HUDEP-2 (cell line): ENCODE measurements at regions not wholly inside any gene's neighbourhood (a gene's known extent, or its start where the extent isn't known, plus 50 kb on each side); places are given as distances from the start of the nearest gene placed in this dataset.
A peak's percentile ranks its signal among the peaks of the same experiment; 100 is the strongest.

Experiments used
- DNase-seq, 76 experiments: peaks; one replicate each; lab custom pipeline; 2025; ENCODE audit not compliant: unreplicated experiment in 76 of 76; lab: John Stamatoyannopoulos, UW

GRCh38 chr2:20150110-20150706 is 74.7 kb downstream of the SDC1 start:
- no peak for DNase-seq

DNA sequence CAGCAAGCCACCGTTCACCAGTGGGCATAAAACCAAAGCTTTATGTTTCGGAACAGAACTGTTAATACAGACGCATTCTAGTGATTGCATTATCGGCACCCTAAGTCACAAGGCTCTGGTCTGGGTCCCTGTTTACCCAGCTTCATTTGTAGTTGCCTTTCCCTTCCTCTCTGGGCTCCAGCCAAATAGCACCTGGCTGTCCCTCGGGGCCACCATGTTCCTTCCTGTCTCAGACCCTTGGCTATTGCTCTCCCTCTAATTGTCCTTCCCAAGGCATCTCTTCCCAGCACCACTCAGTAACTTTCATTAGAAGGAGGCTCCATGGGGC is 75.3 kb downstream of the SDC1 start:
- no peak for DNase-seq

- DNase-seq, result no peak
Measured at GRCh38 chr2:20148923-20149702, 75.8 kb downstream of the SDC1 start.

GRCh38 chr2:20148426-20148922 is 76.5 kb downstream of the SDC1 start:
- DNase-seq, result no peak

GRCh38 chr2:20147351-20147750 is 77.6 kb downstream of the SDC1 start:
- DNase-seq, result no peak

- no peak for DNase-seq
Measured at GRCh38 chr2:20146401-20146800, 78.5 kb downstream of the SDC1 start.

- DNase-seq, result no peak
Measured at GRCh38 chr2:20145497-20146193, 79.3 kb downstream of the SDC1 start.

DNA sequence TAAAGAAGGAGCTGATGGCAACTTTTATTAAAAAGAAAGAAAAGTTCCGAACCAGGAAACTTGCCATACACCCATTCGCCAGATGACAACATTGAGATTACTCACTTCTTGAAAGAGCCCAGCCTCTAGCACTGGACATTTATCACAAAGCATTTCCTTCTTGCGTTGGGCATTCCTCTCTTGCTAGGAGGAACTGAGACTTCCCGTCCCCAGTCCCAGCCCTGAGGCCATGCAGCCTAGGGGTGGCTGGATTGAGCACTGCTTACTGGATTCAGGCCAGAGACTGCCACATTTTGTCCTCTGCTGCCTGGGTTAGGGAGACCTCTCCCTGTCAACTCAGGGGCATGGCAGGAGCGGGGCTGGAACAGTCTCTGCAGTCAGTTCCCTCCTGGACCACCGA is 80.1 kb downstream of the SDC1 start:
- no peak for DNase-seq

DNA sequence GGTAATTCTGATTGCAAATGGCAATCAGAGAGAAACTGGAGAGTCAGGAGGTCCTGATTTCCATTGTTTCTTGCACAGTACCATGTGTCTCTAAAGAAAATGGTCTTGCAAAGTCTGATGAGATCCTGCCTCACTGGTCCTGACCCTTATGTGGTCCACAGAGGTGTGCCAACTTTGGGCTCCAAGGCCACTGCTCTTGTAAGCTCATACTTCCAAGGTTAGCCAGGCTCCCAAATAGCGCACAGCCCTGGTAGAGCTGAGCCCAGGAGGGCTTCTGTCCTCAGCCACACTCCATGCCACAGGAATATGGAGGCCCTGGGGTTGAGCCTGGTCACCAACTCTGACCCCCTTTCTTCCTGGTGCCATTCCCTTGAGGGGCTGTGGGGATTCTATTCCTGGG is 80.7 kb downstream of the SDC1 start:
- no peak for DNase-seq

GRCh38 chr2:20143263-20143662 is 81.7 kb downstream of the SDC1 start:
- no peak for DNase-seq

GRCh38 chr2:20141806-20142205 is 83.1 kb downstream of the SDC1 start:
- DNase-seq, result no peak

- no peak for DNase-seq
Measured at GRCh38 chr2:20141056-20141762, 83.7 kb downstream of the SDC1 start.

DNA sequence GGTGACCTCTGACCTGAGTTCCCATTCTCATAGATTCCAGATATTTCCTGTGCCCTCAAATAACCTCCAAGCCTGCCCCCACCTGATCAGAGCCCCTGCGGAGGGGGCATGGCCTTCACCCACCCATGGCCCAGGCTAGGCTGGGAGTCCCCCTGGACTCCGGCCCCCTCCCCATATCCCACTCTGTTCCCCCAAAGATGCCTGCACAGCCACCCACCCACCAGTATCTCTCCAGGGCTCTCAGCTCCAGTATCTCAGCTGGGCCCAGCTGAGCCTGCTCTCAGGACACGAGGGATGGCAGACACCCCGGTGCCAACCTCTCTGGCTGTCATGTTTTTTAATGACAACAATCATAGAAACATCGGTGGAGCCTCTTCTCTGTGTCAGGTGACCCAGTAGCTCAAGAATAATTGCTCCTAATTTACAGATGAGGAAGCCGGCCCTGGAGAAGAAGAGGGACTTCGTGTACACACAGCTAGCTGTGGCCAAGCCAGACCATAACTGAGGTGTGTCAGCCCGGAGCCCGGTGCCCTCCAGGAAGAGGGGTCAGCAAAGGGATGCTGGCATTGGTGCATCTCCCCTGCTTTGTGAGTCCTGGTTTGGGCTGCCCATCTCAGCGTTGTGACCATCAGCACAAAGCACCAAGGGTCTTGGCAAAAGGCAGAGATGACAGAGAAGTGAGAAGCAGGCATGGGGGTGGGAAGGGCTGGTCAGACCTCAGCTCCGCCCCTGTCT is 84.4 kb downstream of the SDC1 start:
- DNase-seq, result no peak

DNA sequence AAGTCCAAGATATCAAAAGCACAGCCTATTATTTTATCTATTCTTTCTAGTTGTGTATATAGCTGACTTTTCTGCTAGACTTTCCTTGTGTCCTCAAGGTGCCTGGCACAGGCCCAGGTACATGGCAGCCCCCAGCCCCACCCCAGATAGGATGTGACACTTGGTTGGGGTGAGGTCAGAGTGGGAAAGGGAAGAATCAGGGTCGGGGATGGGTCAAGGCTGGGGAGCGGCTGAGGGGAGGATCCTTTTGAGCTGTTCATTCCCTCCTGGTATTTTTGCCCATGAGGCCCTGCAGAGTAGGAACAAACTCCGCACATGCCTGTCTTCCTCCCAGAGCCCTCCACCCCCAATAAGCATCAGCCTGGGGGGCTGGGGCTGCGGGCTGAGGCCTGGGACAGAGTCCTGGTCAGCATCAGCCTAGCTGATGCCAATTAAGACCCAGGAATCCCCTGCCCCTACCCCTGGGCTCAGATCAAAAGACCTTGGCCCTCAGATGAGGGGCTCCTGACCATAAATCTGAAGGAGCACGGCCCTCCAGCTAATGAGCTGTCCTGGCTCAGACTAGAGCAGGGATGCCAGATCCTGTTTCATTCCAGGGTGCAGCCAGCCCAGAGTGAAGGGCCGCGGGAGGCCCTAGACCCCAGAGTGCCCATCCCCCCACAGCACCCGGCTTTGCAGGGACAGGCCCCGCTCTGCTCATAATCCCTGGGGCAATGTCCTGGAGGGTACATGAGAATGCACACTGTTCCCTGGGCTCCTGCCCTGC is 85.3 kb downstream of the SDC1 start:
- DNase-seq, result no peak

DNA sequence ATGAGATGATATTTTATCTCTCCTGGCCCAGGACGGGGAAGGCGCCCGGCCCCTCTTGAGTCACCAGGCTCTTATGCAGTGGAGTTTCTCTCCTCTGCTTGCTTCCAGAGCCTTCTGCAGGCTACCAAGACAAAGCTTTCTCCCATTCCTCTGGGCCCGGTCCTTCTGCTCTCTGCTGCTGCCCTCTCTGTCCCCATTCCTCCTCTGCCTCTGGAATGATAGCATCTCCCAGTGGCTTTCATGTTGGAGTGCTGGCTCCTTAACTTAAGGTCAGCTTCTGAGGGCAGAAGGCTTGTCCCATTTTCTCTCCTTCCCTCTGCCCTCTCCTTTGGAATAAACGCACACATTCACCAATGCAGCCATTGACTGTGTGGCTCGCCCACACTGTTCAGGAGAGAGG is 86.2 kb downstream of the SDC1 start:
- DNase-seq, result no peak

DNA sequence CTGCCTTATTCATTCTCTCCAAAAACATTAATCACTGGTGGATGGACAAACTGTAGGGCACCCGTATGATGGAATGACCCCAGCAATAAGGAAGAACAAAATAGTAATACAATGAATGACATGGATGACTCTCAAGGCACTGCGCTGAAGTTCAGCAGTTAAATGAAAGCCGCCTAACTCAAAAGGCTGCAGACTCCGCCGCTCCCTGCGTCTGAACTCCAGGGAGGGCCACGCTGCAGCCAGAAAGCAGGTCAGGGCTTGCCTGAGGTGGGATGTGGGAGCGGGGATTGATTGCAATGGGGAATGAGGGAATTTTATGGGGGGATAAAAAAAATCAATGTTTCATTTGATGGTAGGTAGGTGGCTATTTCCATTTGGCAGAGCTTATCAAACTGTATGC is 86.5 kb upstream of the LAPTM4A start:
- no peak for DNase-seq

DNA sequence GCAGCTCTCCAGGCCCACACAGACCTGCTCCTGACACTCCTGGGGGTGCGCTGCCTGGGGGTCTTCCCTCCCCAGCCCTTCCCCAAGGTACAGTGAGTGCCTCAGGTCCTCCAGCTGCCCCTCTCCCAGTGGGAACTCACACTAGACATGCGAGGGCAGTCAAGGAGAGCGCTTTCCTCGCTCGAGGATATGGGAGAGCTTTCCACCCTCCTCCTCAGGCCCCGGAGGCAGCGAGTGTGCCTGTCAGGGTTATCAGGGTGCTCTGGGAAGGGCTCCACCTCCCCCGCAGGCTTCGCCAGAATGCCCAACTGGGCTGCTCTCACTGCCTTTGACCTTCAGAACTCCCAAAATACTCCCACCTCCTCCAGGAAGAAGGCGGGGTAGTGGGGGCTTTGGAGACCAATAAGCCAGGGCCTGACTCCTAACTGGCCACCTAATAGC is 85.7 kb upstream of the LAPTM4A start:
- DNase-seq, result no peak

DNA sequence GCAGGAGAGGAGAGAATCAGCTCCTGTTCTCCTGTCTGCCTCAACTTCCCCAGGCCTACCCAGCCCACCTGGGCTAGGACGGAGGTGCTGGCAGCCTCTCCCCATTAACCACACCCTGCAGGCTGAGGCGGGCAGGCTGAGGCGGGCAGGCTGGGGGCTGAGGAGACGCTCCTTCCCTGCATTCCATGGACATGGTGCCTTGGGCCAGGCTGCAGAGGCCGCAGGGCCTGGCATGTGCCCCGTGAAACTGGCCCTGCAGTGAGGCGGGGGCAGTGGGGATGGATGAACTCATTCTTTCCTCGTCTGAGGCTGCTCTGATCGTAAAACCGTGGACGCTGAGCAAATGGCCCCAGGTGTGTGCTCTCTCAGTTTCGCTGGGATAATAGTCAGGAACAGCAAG is 84.7 kb upstream of the LAPTM4A start:
- no peak for DNase-seq

- peak in 48 of 76 experiments; percentile 2 to 57 (median 34) for DNase-seq
Measured at GRCh38 chr2:20135631-20136050, 84.2 kb upstream of the LAPTM4A start.
